Gastroesophageal sphincter (tissue), 2 donors: ENCODE measurements at regions not wholly inside any gene's neighbourhood (a gene's known extent, or its start where the extent isn't known, plus 50 kb on each side); places are given as distances from the start of the nearest gene placed in this dataset.

Experiments used
- EP300 ChIP-seq: sonication (generic); formaldehyde crosslinking; IDR thresholded peaks from one replicate; pipeline ENCODE4 v1.6.1; 2017; ENCODE audit warnings: antibody characterized with exemption, mild to moderate bottlenecking
- POLR2AphosphoS5 ChIP-seq: sonication (generic); formaldehyde crosslinking; IDR thresholded peaks from one replicate; pipeline ENCODE4 v1.6.1; 2017; ENCODE audit warnings: antibody characterized with exemption

DNA sequence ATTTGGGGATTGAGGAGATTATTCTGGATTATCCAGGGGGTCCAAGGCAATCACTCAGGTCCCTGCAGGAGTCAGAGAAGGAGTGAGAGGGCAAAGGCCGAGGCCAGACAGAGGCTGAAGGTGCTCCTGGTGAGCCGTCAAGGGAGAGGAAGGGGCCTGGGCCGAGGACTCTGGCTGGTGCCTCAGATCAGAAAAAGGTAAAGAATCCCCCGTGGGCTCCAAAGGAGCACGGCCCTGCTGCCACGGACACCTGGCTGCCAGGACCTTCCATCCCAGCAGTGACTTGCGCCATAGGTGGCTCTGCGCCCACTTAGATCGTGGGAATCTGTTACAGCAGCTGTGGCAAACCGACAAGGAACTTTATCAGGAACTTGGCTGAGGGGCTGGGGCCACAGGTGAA lies 374.8 kb upstream of the MYT1L start:
- TF ChIP-seq EP300 (no peak), POLR2AphosphoS5 (no peak)
